Ascending aorta (tissue), 2 donors: ENCODE measurements at regions not wholly inside any gene's neighbourhood (a gene's known extent, or its start where the extent isn't known, plus 50 kb on each side); places are given as distances from the start of the nearest gene placed in this dataset.

Experiments
- DNase-seq, 2 donors: peaks; one replicate each; pipeline ENCODE4 v3.0.0-alpha.2; 2019; ENCODE audit warnings: low spot score in 2 of 2
- H3K27ac ChIP-seq, 2 donors: fragments of 200-600 bp; sonication (generic); one replicate each; pipeline ENCODE4 v1.5.1; 2016 to 2017; ENCODE audit warnings: mild to moderate bottlenecking in 1 of 2
- H3K27me3 ChIP-seq: fragments of 200-600 bp; sonication (generic); one replicate; pipeline ENCODE4 v1.5.1; 2017
- H3K36me3 ChIP-seq, 2 donors: fragments of 200-600 bp; sonication (generic); one replicate each; pipeline ENCODE4 v1.5.1; 2016
- H3K4me1 ChIP-seq, 2 donors: fragments of 200-600 bp; sonication (generic); one replicate each; pipeline ENCODE4 v1.5.1; 2016 to 2017; ENCODE audit warnings: mild to moderate bottlenecking in 1 of 2
- H3K4me3 ChIP-seq, 2 donors: fragments of 200-600 bp; sonication (generic); one replicate each; pipeline ENCODE4 v1.5.1; 2016 to 2017; ENCODE audit warnings: mild to moderate bottlenecking in 1 of 2
- H3K9me3 ChIP-seq, 2 donors: fragments of 200-600 bp; sonication (generic); one replicate each; pipeline ENCODE4 v1.5.1; 2016
- intact Hi-C: fragments of 100-400 bp; cut with DNase I; formaldehyde crosslinking; loops from one replicate; pipeline ENCODE4 v1.15.1; 2023
- TF ChIP-seq, protein P1 (sequence below), 3 experiments: fragments of 200-600 bp in 2 of 3; fragments of 450-650 bp in 1 of 3; sonication (generic) in 2 of 3; IDR thresholded peaks; one replicate each; pipeline ENCODE4 v1.5.1; 2016 to 2019; ENCODE audit warnings: antibody characterized with exemption in 3 of 3, mild to moderate bottlenecking in 1 of 3, moderate library complexity in 1 of 3

DNA sequence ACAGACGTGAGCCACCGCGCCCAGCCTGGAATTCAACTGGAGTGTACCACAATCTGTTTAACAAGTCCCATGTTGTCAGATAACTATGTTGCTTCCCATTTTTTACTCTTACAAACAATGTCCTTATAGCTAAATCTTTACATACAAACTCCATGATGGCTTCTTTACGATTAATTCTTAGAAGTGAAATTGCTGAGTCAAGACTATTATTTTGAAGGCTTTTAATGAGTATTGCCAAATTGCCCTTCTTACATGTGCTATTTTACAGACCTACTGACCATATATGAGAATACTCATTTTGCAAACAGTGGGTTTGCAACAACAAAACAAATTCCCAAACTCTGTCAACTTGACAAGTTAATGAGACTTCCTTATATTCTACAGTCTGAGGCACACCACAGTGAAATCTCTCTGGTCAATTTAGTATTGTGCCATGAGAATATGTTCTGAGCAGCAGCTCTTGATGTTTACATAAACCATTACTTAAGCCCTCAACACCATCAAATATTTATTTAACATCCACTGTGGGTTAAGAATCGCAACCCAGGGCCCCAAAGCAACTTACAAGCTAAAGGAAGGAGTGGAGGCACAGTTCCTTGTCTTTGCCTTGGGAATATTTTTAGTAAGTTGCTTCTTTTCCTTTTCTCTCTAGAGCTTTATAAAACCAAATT is 128.5 kb downstream of the SPRY1 start:
- TF ChIP-seq, protein P1, sequence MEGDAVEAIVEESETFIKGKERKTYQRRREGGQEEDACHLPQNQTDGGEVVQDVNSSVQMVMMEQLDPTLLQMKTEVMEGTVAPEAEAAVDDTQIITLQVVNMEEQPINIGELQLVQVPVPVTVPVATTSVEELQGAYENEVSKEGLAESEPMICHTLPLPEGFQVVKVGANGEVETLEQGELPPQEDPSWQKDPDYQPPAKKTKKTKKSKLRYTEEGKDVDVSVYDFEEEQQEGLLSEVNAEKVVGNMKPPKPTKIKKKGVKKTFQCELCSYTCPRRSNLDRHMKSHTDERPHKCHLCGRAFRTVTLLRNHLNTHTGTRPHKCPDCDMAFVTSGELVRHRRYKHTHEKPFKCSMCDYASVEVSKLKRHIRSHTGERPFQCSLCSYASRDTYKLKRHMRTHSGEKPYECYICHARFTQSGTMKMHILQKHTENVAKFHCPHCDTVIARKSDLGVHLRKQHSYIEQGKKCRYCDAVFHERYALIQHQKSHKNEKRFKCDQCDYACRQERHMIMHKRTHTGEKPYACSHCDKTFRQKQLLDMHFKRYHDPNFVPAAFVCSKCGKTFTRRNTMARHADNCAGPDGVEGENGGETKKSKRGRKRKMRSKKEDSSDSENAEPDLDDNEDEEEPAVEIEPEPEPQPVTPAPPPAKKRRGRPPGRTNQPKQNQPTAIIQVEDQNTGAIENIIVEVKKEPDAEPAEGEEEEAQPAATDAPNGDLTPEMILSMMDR (IDR thresholded peaks at IDR 0.05): no peak
- H3K9me3 ChIP-seq: no peaks in the 10 kb centered on the region
- H3K27ac ChIP-seq: no peak overlapping the region
- intact Hi-C loops: no loop called here
- no peaks in the 10 kb centered on the region for H3K4me1 ChIP-seq
- no peak for DNase-seq
- H3K27me3 ChIP-seq: no peaks in the 10 kb centered on the region
- H3K36me3 ChIP-seq: no peaks in the 10 kb centered on the region
- no peak overlapping the region for H3K4me3 ChIP-seq

DNA sequence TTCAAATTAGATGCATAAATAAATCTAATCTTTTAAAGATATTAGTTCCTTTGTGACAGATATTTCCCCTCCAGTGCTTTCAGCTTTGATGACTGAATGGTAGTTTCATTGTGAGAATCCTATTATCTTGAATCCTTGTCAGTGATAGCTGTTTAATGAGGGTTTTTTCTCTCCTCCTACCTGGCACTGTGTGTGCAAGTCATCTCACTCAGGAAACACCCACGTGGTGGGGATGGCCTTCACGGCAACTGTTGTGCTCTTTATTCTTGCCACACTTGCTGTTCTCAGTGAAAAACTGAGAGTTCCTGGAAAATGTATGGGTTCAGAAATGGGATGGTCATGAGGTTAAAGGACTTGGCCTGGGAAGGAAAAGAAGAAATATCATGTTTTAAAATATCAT is 129.9 kb downstream of the SPRY1 start:
- no peaks in the 10 kb centered on the region for H3K4me1 ChIP-seq
- no peaks in the 10 kb centered on the region for H3K27me3 ChIP-seq
- intact Hi-C loops: no loop called here
- no peaks in the 10 kb centered on the region for H3K9me3 ChIP-seq
- H3K36me3 ChIP-seq: no peaks in the 10 kb centered on the region
- TF ChIP-seq, protein P1 (IDR thresholded peaks at IDR 0.05): no peak
- H3K4me3 ChIP-seq: no peak overlapping the region
- DNase-seq: no peak
- no peak overlapping the region for H3K27ac ChIP-seq

DNA sequence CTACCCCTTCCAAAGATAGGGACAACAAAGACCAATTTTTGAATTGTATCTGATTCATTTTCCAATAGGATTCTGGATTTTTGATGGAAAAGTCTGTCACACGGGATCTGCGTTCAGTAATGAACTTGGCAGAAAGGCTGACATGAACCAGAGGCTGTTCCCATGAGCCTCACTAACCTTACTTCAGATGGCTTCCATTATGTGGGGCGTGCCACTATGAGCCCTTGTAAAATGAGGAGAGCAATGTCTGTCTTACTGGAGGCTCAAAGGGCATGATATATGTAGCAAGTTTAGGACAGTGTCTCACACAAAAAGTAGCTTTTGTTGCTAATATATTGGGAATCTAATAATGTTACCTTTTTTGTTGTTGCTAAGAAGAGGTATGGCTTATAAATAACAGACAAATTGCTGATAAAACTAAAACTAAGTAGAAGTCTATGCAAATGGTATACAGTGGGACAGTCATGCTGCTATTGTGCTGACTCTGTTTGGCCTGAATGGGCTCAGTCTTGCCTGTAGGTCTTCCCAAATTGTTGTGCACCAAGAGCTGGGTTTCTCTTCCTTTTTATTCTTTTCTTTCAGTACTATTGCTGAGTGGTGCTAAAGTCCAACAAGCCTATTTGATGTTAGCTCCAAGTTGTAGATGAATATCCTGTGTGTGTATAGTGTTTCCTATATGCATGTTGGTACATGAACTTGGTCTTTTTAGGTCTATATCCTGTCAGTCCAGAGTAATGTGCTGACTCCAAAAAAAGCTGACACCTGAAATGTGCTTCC is 132.1 kb downstream of the SPRY1 start:
- Histone ChIP-seq H3K4me3 (no peak overlapping the region), H3K36me3 (no peaks in the 10 kb centered on the region), H3K27me3 (no peaks in the 10 kb centered on the region), H3K27ac (no peak overlapping the region), H3K4me1 (no peaks in the 10 kb centered on the region), H3K9me3 (peaks cover 0 to 2% of the 10 kb centered on the region in 2 donors)
- intact Hi-C loops: no loop called here
- TF ChIP-seq, protein P1 (IDR thresholded peaks at IDR 0.05): no peak
- DNase-seq: no peak

DNA sequence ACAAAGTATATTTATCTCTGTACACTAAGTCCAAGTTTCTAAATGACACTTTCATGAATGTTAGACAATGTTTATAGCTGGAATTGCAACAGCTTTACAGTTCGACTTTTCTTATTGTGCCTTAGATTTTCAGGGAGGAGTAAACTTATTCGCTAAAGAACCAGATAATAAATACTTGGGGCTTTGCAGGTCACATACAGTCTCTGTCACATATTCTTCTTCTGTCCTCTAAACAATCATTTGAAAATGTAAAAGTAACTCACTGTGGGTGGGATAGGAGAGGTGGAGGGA is 132.6 kb downstream of the SPRY1 start:
- DNase-seq: no peak
- H3K36me3 ChIP-seq: no peaks in the 10 kb centered on the region
- no peak overlapping the region for H3K27ac ChIP-seq
- TF ChIP-seq, protein P1 (IDR thresholded peaks at IDR 0.05): no peak
- H3K9me3 ChIP-seq: peaks cover 0 to 3% of the 10 kb centered on the region in 2 donors
- no peaks in the 10 kb centered on the region for H3K27me3 ChIP-seq
- H3K4me3 ChIP-seq: no peak overlapping the region
- intact Hi-C loops: no loop called here
- H3K4me1 ChIP-seq: no peaks in the 10 kb centered on the region

DNA sequence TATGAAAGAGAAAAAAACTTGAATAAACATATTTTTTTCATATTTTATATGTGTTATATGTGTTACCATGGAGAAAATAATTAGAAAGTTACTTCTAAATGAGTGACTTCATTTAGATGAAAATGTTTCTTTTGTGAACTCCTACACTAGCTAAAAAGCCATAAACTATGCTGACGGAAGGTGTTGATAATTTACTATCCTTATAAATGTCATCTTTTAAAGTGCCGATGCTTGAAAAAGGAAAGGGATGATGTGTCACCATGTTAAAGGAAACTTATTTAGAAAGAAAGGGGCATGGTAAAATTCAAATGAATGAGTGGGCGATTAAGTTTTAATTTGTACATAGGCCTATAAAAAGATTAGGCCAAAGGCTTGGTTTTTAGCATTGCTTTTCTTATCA is 133.8 kb downstream of the SPRY1 start:
- no peak overlapping the region for H3K4me3 ChIP-seq
- intact Hi-C loops: no loop called here
- no peaks in the 10 kb centered on the region for H3K4me1 ChIP-seq
- H3K9me3 ChIP-seq: peaks cover 0 to 3% of the 10 kb centered on the region in 2 donors
- no peak for DNase-seq
- no peaks in the 10 kb centered on the region for H3K27me3 ChIP-seq
- no peak overlapping the region for H3K27ac ChIP-seq
- no peaks in the 10 kb centered on the region for H3K36me3 ChIP-seq
- TF ChIP-seq, protein P1 (IDR thresholded peaks at IDR 0.05): no peak
